ENCODE measurements at regions not wholly inside any gene's neighbourhood (a gene's known extent, or its start where the extent isn't known, plus 50 kb on each side); places are given as distances from the start of the nearest gene placed in this dataset.

DNA sequence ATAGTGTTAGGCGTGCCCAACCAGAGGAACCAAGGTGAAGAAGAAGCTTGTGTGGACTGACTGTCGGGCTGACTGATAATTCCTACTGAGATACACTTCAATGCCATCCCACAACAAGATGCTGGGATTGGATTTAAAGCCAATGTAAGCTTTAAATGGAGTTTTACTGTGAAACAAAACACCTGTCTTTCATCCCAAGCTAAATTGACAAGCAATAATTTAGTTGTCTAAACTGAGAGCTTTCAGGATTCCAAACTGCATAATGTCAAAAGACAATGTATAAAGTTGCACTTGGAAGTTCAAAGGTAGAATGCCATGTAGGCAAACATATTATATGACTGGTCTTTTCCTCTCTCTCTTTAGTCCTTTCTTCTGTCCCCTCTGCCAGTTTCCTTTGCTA lies 1025.3 kb upstream of the FANCL start:
- Histone ChIP-seq H3K9me3 (no peaks in the 10 kb centered on the region), H3K9ac (ENCODE audit: low read depth in 2 of 2, low read length in 2 of 2) (no peak overlapping the region), H3K4me3 (no peak overlapping the region), H3K36me3 (no peaks in the 10 kb centered on the region), H3K4me1 (no peaks in the 10 kb centered on the region), H3K27ac (no peak overlapping the region), H3K27me3 (no peaks in the 10 kb centered on the region)
- no peak for DNase-seq
- intact Hi-C loops (cut with DNase I), result no loop called here
- TF ChIP-seq, protein P1, sequence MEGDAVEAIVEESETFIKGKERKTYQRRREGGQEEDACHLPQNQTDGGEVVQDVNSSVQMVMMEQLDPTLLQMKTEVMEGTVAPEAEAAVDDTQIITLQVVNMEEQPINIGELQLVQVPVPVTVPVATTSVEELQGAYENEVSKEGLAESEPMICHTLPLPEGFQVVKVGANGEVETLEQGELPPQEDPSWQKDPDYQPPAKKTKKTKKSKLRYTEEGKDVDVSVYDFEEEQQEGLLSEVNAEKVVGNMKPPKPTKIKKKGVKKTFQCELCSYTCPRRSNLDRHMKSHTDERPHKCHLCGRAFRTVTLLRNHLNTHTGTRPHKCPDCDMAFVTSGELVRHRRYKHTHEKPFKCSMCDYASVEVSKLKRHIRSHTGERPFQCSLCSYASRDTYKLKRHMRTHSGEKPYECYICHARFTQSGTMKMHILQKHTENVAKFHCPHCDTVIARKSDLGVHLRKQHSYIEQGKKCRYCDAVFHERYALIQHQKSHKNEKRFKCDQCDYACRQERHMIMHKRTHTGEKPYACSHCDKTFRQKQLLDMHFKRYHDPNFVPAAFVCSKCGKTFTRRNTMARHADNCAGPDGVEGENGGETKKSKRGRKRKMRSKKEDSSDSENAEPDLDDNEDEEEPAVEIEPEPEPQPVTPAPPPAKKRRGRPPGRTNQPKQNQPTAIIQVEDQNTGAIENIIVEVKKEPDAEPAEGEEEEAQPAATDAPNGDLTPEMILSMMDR (IDR thresholded peaks at IDR 0.05), result no peak

DNA sequence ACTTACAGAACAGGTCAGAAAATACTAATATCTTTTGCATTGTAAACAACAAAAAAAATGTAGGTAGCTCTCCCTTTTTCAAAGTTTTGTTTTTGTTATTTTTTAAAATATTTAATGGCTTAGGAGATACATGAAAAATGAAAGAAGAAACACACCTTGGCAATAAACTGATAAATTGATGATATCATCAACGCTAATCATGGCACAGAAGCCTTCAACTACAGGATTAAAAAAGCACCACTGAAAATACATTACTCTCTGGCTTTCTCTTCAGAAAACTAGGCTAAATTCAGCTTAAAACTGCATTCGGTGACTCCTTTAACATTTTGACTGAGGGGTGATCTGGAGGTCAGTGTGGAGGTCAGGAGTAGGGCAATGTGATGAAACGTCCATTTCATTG lies 1018.8 kb upstream of the FANCL start:
- Histone ChIP-seq H3K4me3 (no peak overlapping the region), H3K4me1 (no peaks in the 10 kb centered on the region), H3K27ac (no peak overlapping the region), H3K9me3 (no peaks in the 10 kb centered on the region), H3K9ac (ENCODE audit: low read depth in 2 of 2, low read length in 2 of 2) (no peak overlapping the region), H3K27me3 (no peaks in the 10 kb centered on the region), H3K36me3 (no peaks in the 10 kb centered on the region)
- TF ChIP-seq, protein P1 (IDR thresholded peaks at IDR 0.05), result no peak
- intact Hi-C loops (cut with DNase I), result no loop called here
- no peak for DNase-seq

DNA sequence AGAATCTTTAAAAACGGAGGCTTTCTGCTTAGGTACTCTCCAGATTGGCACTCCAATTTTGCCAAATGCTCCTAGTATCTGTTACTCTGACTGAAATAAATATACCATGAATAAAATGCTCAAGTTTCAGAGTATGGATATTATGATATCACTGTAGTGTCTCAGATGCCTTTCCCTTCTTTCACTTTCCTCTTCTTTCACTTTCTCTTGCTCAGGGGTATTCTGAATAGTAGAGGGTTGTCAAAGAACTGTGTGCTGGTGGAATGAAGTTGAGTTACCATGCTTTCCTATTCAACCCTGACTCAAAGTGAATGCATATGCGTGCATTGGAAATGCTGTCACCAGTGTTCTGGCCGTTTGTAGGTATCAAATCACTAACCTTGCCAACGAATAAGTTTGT lies 1015.2 kb upstream of the FANCL start:
- intact Hi-C loops (cut with DNase I), result no loop called here
- H3K9ac ChIP-seq (ENCODE audit: low read depth in 2 of 2, low read length in 2 of 2), result no peak overlapping the region
- no peaks in the 10 kb centered on the region for H3K9me3 ChIP-seq
- no peaks in the 10 kb centered on the region for H3K27me3 ChIP-seq
- H3K27ac ChIP-seq, result no peak overlapping the region
- TF ChIP-seq, protein P1 (IDR thresholded peaks at IDR 0.05), result no peak
- H3K36me3 ChIP-seq, result no peaks in the 10 kb centered on the region
- no peak for DNase-seq
- no peak overlapping the region for H3K4me3 ChIP-seq
- no peaks in the 10 kb centered on the region for H3K4me1 ChIP-seq

DNA sequence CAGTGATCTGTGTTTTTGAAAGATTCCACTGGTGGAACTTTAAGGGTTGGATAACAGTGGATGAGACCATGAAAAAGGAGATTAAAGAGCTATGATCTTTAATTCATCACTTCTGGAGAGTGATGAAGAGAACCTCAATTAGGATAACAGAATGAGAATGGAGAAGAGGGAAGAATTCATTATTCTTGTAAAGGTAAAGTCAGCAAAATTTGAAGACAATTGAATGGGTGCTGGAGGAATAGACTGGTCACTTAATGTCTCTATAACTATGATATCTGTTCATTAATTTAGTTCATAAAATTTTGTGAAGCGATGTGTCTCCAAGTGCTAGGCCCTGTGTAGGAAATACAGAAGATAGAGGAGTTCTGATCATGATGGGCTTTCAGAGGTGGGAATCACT lies 1013.2 kb upstream of the FANCL start:
- no peak overlapping the region for H3K4me3 ChIP-seq
- no peak overlapping the region for H3K9ac ChIP-seq (ENCODE audit: low read depth in 2 of 2, low read length in 2 of 2)
- no peaks in the 10 kb centered on the region for H3K9me3 ChIP-seq
- TF ChIP-seq, protein P1 (IDR thresholded peaks at IDR 0.05), result no peak
- H3K27me3 ChIP-seq, result no peaks in the 10 kb centered on the region
- H3K4me1 ChIP-seq, result no peaks in the 10 kb centered on the region
- H3K36me3 ChIP-seq, result no peaks in the 10 kb centered on the region
- DNase-seq, result no peak
- intact Hi-C loops (cut with DNase I), result no loop called here
- H3K27ac ChIP-seq, result no peak overlapping the region

DNA sequence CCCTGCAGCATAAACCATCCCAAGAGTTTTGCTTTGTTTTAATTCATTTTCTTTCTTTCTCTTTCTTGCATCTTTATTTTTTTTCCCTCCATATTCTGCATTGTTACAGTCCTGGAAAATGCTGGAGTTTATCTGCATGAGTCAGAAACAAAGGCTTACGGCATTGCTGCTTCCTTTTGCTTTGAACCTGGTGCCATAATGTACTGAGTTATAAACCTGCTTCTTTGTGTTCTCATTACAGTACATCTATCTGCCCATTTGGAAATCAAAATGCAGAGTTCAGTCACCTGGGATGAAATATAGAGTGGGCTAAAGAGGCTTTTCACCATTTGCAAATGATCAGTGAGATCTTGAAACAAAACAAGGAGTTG lies 1009.2 kb upstream of the FANCL start:
- TF ChIP-seq, protein P1 (IDR thresholded peaks at IDR 0.05), result no peak
- Histone ChIP-seq H3K27ac (no peak overlapping the region), H3K9me3 (no peaks in the 10 kb centered on the region), H3K4me3 (no peak overlapping the region), H3K27me3 (no peaks in the 10 kb centered on the region), H3K4me1 (no peaks in the 10 kb centered on the region), H3K9ac (ENCODE audit: low read depth in 2 of 2, low read length in 2 of 2) (no peak overlapping the region), H3K36me3 (no peaks in the 10 kb centered on the region)
- DNase-seq, result no peak
- intact Hi-C loops (cut with DNase I), result no loop called here
